ENCODE measurements at regions not wholly inside any gene's neighbourhood (a gene's known extent, or its start where the extent isn't known, plus 50 kb on each side); places are given as distances from the start of the nearest gene placed in this dataset.

DNA sequence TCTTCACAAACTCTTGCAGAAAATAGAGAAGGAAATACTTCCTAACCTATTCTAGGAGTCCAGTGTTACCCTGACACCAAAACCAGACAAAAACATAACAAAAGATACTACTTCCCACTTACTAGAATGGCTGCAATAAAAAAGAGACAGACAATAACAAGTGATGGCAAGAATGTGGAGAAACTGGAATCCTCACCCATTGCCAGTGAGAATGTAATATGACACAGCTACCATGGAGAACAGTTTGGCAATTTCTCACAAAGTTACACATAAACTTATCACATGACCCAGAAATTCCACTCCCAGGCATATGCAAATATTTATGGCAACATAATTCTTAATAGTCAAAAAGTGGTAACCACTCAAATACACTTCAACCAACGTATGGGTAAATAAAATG, 209.8 kb upstream of the CTAGE1 start:
- no peak for DNase-seq (ENCODE audit: extremely low spot score)
- TF ChIP-seq, protein P1, sequence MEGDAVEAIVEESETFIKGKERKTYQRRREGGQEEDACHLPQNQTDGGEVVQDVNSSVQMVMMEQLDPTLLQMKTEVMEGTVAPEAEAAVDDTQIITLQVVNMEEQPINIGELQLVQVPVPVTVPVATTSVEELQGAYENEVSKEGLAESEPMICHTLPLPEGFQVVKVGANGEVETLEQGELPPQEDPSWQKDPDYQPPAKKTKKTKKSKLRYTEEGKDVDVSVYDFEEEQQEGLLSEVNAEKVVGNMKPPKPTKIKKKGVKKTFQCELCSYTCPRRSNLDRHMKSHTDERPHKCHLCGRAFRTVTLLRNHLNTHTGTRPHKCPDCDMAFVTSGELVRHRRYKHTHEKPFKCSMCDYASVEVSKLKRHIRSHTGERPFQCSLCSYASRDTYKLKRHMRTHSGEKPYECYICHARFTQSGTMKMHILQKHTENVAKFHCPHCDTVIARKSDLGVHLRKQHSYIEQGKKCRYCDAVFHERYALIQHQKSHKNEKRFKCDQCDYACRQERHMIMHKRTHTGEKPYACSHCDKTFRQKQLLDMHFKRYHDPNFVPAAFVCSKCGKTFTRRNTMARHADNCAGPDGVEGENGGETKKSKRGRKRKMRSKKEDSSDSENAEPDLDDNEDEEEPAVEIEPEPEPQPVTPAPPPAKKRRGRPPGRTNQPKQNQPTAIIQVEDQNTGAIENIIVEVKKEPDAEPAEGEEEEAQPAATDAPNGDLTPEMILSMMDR (IDR thresholded peaks at IDR 0.05; ENCODE audit: control extremely low read depth, extremely low read depth, low read depth, missing control alignments), result no peak
- ChIA-PET CTCF (no interaction called here), POLR2A (no interaction called here)

DNA sequence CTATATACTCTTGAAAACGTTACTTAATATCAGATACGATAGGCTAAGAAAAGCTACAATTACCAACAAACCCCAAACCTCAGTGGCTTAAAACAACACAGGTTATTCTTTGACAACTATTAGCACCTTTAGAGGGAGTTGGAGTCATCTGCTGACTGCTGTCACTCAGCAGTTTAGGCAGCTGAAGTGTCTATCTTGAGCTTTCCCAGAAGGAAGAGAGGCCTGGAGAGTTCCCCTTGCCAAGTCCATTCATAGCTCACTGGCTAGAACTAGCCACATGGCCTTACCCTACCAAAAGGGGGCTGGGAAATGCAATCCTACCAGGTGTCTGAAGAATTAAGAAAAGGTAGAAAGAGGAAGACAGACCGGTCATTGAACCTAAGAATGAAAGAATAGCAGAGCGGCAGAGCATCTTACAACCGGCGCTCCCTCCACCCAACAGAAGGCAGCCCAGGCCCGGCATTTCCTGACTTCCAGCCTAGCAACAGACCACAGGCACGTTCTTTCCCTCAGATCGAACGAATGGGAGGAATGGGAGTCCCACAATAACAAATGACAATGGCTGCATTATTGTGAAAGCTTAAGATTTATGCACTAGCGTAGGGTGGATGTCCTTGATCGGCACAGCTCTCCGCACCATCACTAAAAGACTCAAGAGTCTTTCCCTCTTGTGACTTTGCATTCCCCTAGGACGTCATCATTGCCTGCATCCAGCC, 211.2 kb upstream of the CTAGE1 start:
- TF ChIP-seq, protein P1 (IDR thresholded peaks at IDR 0.05; ENCODE audit: control extremely low read depth, extremely low read depth, low read depth, missing control alignments), result no peak
- POLR2A ChIA-PET, result no interaction called here
- CTCF ChIA-PET, result interaction anchor here (1.0 kb wide), 1 partner anchor 67 kb away, joined by 3 read pairs; no protein-coding TSS in a partner anchor
- DNase-seq (ENCODE audit: extremely low spot score), result no peak

DNA sequence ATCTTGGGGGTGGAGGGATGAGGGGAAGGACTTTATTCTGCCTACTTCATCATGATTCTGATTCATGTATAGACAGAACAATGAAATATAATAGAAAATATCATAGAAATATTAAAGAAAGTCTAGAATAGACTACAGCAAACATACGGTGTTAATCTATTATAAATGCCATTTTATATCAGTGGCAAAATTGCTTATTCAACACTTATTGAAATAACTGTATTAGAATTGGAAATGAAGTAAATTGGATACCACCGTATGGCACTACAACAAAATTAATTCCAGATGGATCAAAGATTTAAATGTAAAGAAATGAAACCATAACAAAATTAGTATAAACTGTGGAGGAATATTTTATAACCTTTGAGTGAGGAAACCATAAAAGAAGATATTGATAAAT, 213.3 kb upstream of the CTAGE1 start:
- ChIA-PET CTCF (no interaction called here), POLR2A (no interaction called here)
- no peak for DNase-seq (ENCODE audit: extremely low spot score)
- TF ChIP-seq, protein P1 (IDR thresholded peaks at IDR 0.05; ENCODE audit: control extremely low read depth, extremely low read depth, low read depth, missing control alignments), result no peak

DNA sequence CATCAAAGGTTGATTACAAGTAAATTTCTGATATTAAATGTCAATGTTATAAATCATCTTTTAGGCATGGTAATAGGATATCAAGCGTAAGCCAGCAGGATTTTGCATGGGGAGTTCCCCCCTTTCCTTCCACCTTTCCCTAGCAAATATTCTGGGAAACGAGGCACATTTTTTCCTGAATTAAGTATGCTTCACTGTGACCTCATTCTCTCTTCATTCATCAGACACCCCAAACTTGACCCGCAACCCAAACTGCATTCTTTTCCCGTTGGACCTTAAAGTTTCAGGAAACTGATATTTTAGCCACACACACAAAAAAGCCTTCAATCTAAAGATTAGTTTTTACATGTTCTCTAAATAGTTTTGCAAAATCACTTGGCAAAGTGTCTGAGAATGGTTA, 214.5 kb upstream of the CTAGE1 start:
- CTCF ChIA-PET, result no interaction called here
- DNase-seq (ENCODE audit: extremely low spot score), result no peak
- POLR2A ChIA-PET, result no interaction called here
- TF ChIP-seq, protein P1 (IDR thresholded peaks at IDR 0.05; ENCODE audit: control extremely low read depth, extremely low read depth, low read depth, missing control alignments), result no peak

DNA sequence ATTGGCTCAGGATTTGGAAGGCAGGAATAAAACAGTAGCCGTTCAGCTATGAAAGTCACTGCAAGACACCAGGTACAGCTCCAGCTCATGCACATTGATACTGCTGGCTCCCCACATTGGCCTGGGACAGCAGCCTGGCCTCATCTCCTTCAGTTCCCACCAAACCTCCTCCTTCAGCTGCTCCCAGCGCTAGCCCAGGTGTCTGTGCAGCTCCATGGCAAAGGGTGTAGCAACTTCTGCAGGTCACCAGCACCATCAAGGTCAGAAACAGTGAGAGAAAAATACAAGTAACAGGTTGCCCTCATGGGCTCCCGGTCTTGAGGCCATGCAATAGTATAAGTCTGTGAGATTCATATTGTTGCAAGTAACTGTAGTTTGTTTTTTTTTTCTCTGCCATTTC, 216.7 kb upstream of the CTAGE1 start:
- no peak for DNase-seq (ENCODE audit: extremely low spot score)
- POLR2A ChIA-PET, result no interaction called here
- TF ChIP-seq, protein P1 (IDR thresholded peaks at IDR 0.05; ENCODE audit: control extremely low read depth, extremely low read depth, low read depth, missing control alignments), result no peak
- CTCF ChIA-PET, result interaction anchor here (1.4 kb wide), 1 partner anchor 22 kb away, joined by 4 read pairs; no protein-coding TSS in a partner anchor

DNA sequence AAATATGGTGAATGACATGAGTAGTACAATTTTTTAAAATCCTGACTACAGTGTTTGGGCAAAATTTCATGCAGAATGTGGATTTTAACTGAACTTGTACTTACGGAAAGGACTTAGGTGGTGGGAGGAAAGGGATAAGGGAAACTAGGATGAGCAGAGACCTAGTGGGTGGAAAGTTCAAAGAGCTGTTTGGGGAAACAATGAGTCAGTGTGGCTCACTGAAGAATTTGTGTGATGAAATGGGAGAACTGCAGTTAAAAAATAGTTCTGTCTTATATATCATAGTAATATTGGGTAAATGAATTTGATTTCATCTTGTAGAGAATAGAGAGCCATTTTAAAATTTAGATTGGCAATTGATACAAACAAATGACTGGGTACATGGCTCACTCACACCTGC, 220.1 kb upstream of the CTAGE1 start:
- no peak for DNase-seq (ENCODE audit: extremely low spot score)

More for the DNA sequence above, 220.1 kb upstream of the CTAGE1 start:
- POLR2A ChIA-PET, result no interaction called here
- CTCF ChIA-PET, result interaction anchor here (1.3 kb wide), 1 partner anchor 17 kb away, joined by 4 read pairs; no protein-coding TSS in a partner anchor
- TF ChIP-seq, protein P1 (IDR thresholded peaks at IDR 0.05; ENCODE audit: control extremely low read depth, extremely low read depth, low read depth, missing control alignments), result no peak

Data from GM10248 (cell line).